WTC11 (cell line): ENCODE measurements at regions not wholly inside any gene's neighbourhood (a gene's known extent, or its start where the extent isn't known, plus 50 kb on each side); places are given as distances from the start of the nearest gene placed in this dataset.

Experiments used
- ATAC-seq: fragments of 200-7000 bp; cut with Tn5 transposase; 2 replicates; pipeline ENCODE4 v1.10.0; 2021; ENCODE audit warnings: mild to moderate bottlenecking, moderate library complexity
- CTCF ChIA-PET: fragments of 300-600 bp; sonication (Branson Sonifier 250); formaldehyde crosslinking; loops from one replicate; lab custom pipeline; 2021; ENCODE audit warnings: antibody characterized with exemption; lab: Charles Lee
- POLR2A ChIA-PET: fragments of 350-600 bp; sonication (Branson Sonifier 250); formaldehyde crosslinking; loops from one replicate; lab custom pipeline; 2021; ENCODE audit warnings: antibody characterized with exemption; lab: Charles Lee
- DNase-seq: peaks from one replicate; pipeline ENCODE4 v3.0.0; 2021; ENCODE audit warnings: low spot score
- H3K27ac Mint-ChIP-seq: 2 replicates; pipeline ENCODE4 v1.8.0; 2021; ENCODE audit warnings: mixed read lengths
- H3K27me3 Mint-ChIP-seq: 2 replicates; pipeline ENCODE4 v1.8.0; 2021; ENCODE audit warnings: low read depth, mild to moderate bottlenecking, moderate library complexity, mixed read lengths
- H3K36me3 Mint-ChIP-seq: 2 replicates; pipeline ENCODE4 v1.8.0; 2021; ENCODE audit warnings: mixed read lengths
- H3K4me1 Mint-ChIP-seq: 2 replicates; pipeline ENCODE4 v1.8.0; 2022; ENCODE audit warnings: mixed read lengths
- H3K4me3 Mint-ChIP-seq: 2 replicates; pipeline ENCODE4 v1.8.0; 2021; ENCODE audit warnings: mild to moderate bottlenecking, moderate library complexity, mixed read lengths
- H3K9me3 Mint-ChIP-seq: 2 replicates; pipeline ENCODE4 v1.8.0; 2021; ENCODE audit warnings: mixed read lengths
- CREB1 ChIP-seq: sonication (generic); formaldehyde crosslinking; IDR thresholded peaks from 2 replicates; pipeline ENCODE4 v1.8.0; 2023; ENCODE audit warnings: mild to moderate bottlenecking, missing genetic modification reagents
- GTF2I ChIP-seq: fragments of 250-450 bp; sonication (Bioruptor Pico); conservative IDR thresholded peaks from 2 replicates; pipeline ENCODE4 v1.4.0; 2021; ENCODE audit warnings: mild to moderate bottlenecking
- HMGA2 ChIP-seq: fragments of 250-450 bp; sonication (Bioruptor Pico); IDR thresholded peaks from 2 replicates; pipeline ENCODE4 v1.4.0; 2021; ENCODE audit warnings: mild to moderate bottlenecking, moderate library complexity
- JUN ChIP-seq: sonication (generic); formaldehyde crosslinking; IDR thresholded peaks from 2 replicates; pipeline ENCODE4 v1.8.0; 2023; ENCODE audit warnings: mild to moderate bottlenecking, missing genetic modification reagents
- MXD4 ChIP-seq: fragments of 250-450 bp; sonication (Bioruptor Pico); IDR thresholded peaks from 2 replicates; pipeline ENCODE4 v1.8.0; 2021; ENCODE audit warnings: mild to moderate bottlenecking, moderate library complexity, borderline replicate concordance
- MYBL2 ChIP-seq: sonication (generic); formaldehyde crosslinking; IDR thresholded peaks from 2 replicates; pipeline ENCODE4 v1.8.1; 2023; ENCODE audit warnings: mild to moderate bottlenecking, moderate library complexity, missing genetic modification reagents
- NR1H2 ChIP-seq: sonication (generic); formaldehyde crosslinking; IDR thresholded peaks from 2 replicates; pipeline ENCODE4 v1.9.0; 2021; ENCODE audit warnings: mild to moderate bottlenecking, moderate library complexity, missing genetic modification reagents
- NR3C1 ChIP-seq: sonication (generic); formaldehyde crosslinking; conservative IDR thresholded peaks from 2 replicates; pipeline ENCODE4 v1.8.1; 2023; ENCODE audit warnings: low read depth, mild to moderate bottlenecking, missing genetic modification reagents
- SMAD4 ChIP-seq: sonication (generic); formaldehyde crosslinking; IDR thresholded peaks from 2 replicates; pipeline ENCODE4 v1.8.0; 2022; ENCODE audit warnings: mild to moderate bottlenecking, missing genetic modification reagents
- TCF7 ChIP-seq: sonication (generic); formaldehyde crosslinking; IDR thresholded peaks from 2 replicates; pipeline ENCODE4 v1.8.0; 2022; ENCODE audit warnings: mild to moderate bottlenecking, low read depth, missing genetic modification reagents, moderate library complexity
- TEAD1 ChIP-seq: sonication (generic); formaldehyde crosslinking; IDR thresholded peaks from 2 replicates; pipeline ENCODE4 v1.8.0; 2022; ENCODE audit warnings: mild to moderate bottlenecking, missing genetic modification reagents
- TP53 ChIP-seq: sonication (generic); formaldehyde crosslinking; IDR thresholded peaks from 2 replicates; pipeline ENCODE4 v1.8.1; 2023; ENCODE audit warnings: mild to moderate bottlenecking, missing genetic modification reagents
- ZNF121 ChIP-seq: sonication (generic); formaldehyde crosslinking; IDR thresholded peaks from 2 replicates; pipeline ENCODE4 v1.8.0; 2023; ENCODE audit warnings: missing genetic modification reagents
- ZNF232 ChIP-seq: sonication (generic); formaldehyde crosslinking; IDR thresholded peaks from 2 replicates; pipeline ENCODE4 v1.8.0; 2022; ENCODE audit warnings: mild to moderate bottlenecking, missing genetic modification reagents
- ZNF263 ChIP-seq: sonication (generic); formaldehyde crosslinking; IDR thresholded peaks from 2 replicates; pipeline ENCODE4 v1.8.1; 2022; ENCODE audit warnings: low read depth, mild to moderate bottlenecking, moderate library complexity, missing genetic modification reagents
- TF ChIP-seq, protein P1 (sequence below): sonication (generic); formaldehyde crosslinking; IDR thresholded peaks from 2 replicates; pipeline ENCODE4 v1.8.0; 2022; ENCODE audit warnings: mild to moderate bottlenecking, missing genetic modification reagents
- TF ChIP-seq, protein P2 (sequence below): fragments of 250-450 bp; sonication (Bioruptor Pico); IDR thresholded peaks from 2 replicates; pipeline ENCODE4 v1.8.0; 2021; ENCODE audit warnings: mild to moderate bottlenecking
- TF ChIP-seq, protein P3 (sequence below): sonication (generic); formaldehyde crosslinking; IDR thresholded peaks from 2 replicates; pipeline ENCODE4 v1.8.1; 2023; ENCODE audit warnings: mild to moderate bottlenecking, missing genetic modification reagents, moderate library complexity
- TF ChIP-seq, protein P4 (sequence below): sonication (generic); formaldehyde crosslinking; IDR thresholded peaks from 2 replicates; pipeline ENCODE4 v1.8.0; 2022; ENCODE audit warnings: mild to moderate bottlenecking, missing genetic modification reagents
- TF ChIP-seq, protein P5 (sequence below): fragments of 250-450 bp; sonication (Bioruptor Pico); IDR thresholded peaks from 2 replicates; pipeline ENCODE4 v2.1.2; 2022; ENCODE audit warnings: mild to moderate bottlenecking, moderate library complexity
- TF ChIP-seq, protein P6 (sequence below): sonication (generic); formaldehyde crosslinking; IDR thresholded peaks from 2 replicates; pipeline ENCODE4 v1.8.0; 2023; ENCODE audit warnings: missing genetic modification reagents, mild to moderate bottlenecking, borderline replicate concordance
- TF ChIP-seq, protein P7 (sequence below): fragments of 200-600 bp; IDR thresholded peaks from 2 replicates; pipeline ENCODE4 v1.8.0; 2022; ENCODE audit warnings: antibody characterized with exemption

DNA sequence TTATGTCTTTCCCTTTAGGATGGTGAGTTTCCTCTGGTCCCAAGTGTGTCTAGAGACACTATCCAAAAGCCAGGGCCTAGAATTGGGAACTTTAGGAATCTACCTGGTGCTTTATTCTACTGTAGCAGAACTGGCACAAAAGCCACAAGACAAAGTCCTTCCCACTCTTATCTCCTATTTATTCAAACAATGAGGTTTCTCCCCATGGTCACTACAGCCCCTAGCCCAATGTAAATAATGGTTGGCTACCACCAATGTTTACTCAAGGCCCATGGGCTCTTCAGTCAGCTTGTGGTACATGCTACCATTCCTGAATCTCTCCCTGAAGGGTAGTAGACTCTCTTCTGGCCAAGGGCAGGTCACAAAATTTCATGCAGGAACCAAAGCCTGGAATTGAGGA lies 789.4 kb upstream of the KIF2B start:
- DNase-seq (no peak), ATAC-seq (no peak; the same call in none of the 2 replicates)
- POLR2A ChIA-PET: no interaction called here
- Mint-ChIP-seq H3K27ac (no peak overlapping the region), H3K36me3 (peaks cover 32% of the 10 kb centered on the region), H3K4me3 (no peak overlapping the region), H3K27me3 (no peaks in the 10 kb centered on the region; the same call in 1 of the 2 replicates), H3K9me3 (peaks cover 54% of the 10 kb centered on the region), H3K4me1 (peaks cover 7% of the 10 kb centered on the region)
- CTCF ChIA-PET: interaction anchor here (0.9 to 1.5 kb wide), 3 partner anchors 153 to 1858 kb away, joined by 3 to 5 read pairs (median 3); no protein-coding TSS in a partner anchor
- TF ChIP-seq TEAD1 (CRISPR knock-in tag) (no peak), NR1H2 (CRISPR knock-in tag) (no peak), MXD4 (CRISPR knock-in tag) (no peak), MYBL2 (no peak), ZNF121 (CRISPR knock-in tag) (no peak), ZNF232 (CRISPR knock-in tag) (no peak), TCF7 (CRISPR knock-in tag) (no peak), HMGA2 (CRISPR knock-in tag) (no peak), GTF2I (no peak), ZNF263 (CRISPR knock-in tag) (no peak)
- TF ChIP-seq, protein P1, sequence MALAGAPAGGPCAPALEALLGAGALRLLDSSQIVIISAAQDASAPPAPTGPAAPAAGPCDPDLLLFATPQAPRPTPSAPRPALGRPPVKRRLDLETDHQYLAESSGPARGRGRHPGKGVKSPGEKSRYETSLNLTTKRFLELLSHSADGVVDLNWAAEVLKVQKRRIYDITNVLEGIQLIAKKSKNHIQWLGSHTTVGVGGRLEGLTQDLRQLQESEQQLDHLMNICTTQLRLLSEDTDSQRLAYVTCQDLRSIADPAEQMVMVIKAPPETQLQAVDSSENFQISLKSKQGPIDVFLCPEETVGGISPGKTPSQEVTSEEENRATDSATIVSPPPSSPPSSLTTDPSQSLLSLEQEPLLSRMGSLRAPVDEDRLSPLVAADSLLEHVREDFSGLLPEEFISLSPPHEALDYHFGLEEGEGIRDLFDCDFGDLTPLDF (CRISPR knock-in tag): no peak
- TF ChIP-seq, protein P2, sequence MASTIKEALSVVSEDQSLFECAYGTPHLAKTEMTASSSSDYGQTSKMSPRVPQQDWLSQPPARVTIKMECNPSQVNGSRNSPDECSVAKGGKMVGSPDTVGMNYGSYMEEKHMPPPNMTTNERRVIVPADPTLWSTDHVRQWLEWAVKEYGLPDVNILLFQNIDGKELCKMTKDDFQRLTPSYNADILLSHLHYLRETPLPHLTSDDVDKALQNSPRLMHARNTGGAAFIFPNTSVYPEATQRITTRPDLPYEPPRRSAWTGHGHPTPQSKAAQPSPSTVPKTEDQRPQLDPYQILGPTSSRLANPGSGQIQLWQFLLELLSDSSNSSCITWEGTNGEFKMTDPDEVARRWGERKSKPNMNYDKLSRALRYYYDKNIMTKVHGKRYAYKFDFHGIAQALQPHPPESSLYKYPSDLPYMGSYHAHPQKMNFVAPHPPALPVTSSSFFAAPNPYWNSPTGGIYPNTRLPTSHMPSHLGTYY (CRISPR knock-in tag): no peak
- TF ChIP-seq, protein P3, sequence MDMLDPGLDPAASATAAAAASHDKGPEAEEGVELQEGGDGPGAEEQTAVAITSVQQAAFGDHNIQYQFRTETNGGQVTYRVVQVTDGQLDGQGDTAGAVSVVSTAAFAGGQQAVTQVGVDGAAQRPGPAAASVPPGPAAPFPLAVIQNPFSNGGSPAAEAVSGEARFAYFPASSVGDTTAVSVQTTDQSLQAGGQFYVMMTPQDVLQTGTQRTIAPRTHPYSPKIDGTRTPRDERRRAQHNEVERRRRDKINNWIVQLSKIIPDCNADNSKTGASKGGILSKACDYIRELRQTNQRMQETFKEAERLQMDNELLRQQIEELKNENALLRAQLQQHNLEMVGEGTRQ (CRISPR knock-in tag): no peak
- TF ChIP-seq, protein P4, sequence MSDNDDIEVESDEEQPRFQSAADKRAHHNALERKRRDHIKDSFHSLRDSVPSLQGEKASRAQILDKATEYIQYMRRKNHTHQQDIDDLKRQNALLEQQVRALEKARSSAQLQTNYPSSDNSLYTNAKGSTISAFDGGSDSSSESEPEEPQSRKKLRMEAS: no peak

DNA sequence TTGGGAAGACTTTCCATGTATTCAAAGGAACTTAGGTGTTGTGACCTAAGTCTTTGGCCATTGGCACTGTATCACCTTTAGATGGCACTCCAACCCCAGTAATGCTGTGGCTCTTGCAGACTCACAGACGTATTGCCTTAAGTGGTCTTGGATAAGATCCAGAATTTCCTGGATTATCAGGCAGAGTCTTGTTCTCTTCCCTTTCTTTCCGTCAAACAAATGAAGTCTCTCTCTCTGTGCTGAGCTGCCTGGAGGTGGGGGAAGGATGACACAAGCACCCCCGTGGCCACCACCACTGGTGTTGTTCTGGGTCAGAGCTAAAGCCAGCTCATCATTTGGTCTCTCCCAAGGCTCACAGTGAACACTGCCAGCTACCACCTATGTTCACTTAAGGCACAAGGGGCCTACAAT lies 789.9 kb upstream of the KIF2B start:
- H3K4me1 Mint-ChIP-seq: peaks cover 7% of the 10 kb centered on the region
- CTCF ChIA-PET: interaction anchor here (0.8 to 1.5 kb wide), 4 partner anchors 153 to 1858 kb away, joined by 3 to 5 read pairs (median 3); no protein-coding TSS in a partner anchor
- POLR2A ChIA-PET: no interaction called here

DNA sequence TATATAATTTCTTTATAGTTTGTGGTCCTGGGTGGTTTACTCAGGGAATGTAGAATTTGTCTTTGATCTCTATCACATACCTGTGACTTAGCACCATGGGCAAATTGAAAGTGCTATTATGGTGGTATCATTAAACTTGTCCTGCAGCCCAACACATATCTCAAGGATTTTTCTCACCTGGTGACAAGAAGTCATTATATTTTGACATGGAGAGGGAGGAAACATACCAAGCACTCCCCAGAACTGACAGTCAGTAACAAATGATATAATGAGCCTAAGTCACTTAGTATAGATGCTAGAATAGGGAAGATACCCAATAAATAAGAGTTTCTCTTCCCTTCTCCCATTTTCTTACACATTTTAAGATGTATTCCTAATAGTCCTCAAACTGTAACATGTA lies 805.5 kb upstream of the KIF2B start:
- Mint-ChIP-seq H3K36me3 (peaks cover 30% of the 10 kb centered on the region), H3K27me3 (peaks cover 4% of the 10 kb centered on the region; the same call in 1 of the 2 replicates), H3K4me3 (no peak overlapping the region), H3K9me3 (peaks cover 59% of the 10 kb centered on the region), H3K4me1 (peaks cover 8% of the 10 kb centered on the region), H3K27ac (no peak overlapping the region)
- CTCF ChIA-PET: no interaction called here
- POLR2A ChIA-PET: no interaction called here
- no peak for DNase-seq
- no peak for ATAC-seq
- TF ChIP-seq, protein P5, sequence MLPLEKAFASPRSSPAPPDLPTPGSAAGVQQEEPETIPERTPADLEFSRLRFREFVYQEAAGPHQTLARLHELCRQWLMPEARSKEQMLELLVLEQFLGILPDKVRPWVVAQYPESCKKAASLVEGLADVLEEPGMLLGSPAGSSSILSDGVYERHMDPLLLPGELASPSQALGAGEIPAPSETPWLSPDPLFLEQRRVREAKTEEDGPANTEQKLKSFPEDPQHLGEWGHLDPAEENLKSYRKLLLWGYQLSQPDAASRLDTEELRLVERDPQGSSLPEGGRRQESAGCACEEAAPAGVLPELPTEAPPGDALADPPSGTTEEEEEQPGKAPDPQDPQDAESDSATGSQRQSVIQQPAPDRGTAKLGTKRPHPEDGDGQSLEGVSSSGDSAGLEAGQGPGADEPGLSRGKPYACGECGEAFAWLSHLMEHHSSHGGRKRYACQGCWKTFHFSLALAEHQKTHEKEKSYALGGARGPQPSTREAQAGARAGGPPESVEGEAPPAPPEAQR (CRISPR knock-in tag): no peak
- TF ChIP-seq, protein P6, sequence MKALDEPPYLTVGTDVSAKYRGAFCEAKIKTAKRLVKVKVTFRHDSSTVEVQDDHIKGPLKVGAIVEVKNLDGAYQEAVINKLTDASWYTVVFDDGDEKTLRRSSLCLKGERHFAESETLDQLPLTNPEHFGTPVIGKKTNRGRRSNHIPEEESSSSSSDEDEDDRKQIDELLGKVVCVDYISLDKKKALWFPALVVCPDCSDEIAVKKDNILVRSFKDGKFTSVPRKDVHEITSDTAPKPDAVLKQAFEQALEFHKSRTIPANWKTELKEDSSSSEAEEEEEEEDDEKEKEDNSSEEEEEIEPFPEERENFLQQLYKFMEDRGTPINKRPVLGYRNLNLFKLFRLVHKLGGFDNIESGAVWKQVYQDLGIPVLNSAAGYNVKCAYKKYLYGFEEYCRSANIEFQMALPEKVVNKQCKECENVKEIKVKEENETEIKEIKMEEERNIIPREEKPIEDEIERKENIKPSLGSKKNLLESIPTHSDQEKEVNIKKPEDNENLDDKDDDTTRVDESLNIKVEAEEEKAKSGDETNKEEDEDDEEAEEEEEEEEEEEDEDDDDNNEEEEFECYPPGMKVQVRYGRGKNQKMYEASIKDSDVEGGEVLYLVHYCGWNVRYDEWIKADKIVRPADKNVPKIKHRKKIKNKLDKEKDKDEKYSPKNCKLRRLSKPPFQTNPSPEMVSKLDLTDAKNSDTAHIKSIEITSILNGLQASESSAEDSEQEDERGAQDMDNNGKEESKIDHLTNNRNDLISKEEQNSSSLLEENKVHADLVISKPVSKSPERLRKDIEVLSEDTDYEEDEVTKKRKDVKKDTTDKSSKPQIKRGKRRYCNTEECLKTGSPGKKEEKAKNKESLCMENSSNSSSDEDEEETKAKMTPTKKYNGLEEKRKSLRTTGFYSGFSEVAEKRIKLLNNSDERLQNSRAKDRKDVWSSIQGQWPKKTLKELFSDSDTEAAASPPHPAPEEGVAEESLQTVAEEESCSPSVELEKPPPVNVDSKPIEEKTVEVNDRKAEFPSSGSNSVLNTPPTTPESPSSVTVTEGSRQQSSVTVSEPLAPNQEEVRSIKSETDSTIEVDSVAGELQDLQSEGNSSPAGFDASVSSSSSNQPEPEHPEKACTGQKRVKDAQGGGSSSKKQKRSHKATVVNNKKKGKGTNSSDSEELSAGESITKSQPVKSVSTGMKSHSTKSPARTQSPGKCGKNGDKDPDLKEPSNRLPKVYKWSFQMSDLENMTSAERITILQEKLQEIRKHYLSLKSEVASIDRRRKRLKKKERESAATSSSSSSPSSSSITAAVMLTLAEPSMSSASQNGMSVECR (CRISPR knock-in tag): no peak
- TF ChIP-seq SMAD4 (CRISPR knock-in tag) (no peak), CREB1 (CRISPR knock-in tag) (no peak), TP53 (no peak), NR3C1 (CRISPR knock-in tag) (no peak), ZNF121 (CRISPR knock-in tag) (no peak)

More for the DNA sequence above, 789.9 kb upstream of the KIF2B start:
- H3K27me3 Mint-ChIP-seq: no peaks in the 10 kb centered on the region; the same call in 1 of the 2 replicates
- TF ChIP-seq JUN (CRISPR knock-in tag): no peak
- TF ChIP-seq, protein P7, sequence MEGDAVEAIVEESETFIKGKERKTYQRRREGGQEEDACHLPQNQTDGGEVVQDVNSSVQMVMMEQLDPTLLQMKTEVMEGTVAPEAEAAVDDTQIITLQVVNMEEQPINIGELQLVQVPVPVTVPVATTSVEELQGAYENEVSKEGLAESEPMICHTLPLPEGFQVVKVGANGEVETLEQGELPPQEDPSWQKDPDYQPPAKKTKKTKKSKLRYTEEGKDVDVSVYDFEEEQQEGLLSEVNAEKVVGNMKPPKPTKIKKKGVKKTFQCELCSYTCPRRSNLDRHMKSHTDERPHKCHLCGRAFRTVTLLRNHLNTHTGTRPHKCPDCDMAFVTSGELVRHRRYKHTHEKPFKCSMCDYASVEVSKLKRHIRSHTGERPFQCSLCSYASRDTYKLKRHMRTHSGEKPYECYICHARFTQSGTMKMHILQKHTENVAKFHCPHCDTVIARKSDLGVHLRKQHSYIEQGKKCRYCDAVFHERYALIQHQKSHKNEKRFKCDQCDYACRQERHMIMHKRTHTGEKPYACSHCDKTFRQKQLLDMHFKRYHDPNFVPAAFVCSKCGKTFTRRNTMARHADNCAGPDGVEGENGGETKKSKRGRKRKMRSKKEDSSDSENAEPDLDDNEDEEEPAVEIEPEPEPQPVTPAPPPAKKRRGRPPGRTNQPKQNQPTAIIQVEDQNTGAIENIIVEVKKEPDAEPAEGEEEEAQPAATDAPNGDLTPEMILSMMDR: peak; percentile 34; the same call in 1 of the 2 replicates
- peak; percentile 50 for DNase-seq
- H3K27ac Mint-ChIP-seq: no peak overlapping the region; the same call in 1 of the 2 replicates
- H3K9me3 Mint-ChIP-seq: peaks cover 55% of the 10 kb centered on the region
- ATAC-seq: peak; percentile 95
- peaks cover 37% of the 10 kb centered on the region for H3K36me3 Mint-ChIP-seq
- no peak overlapping the region for H3K4me3 Mint-ChIP-seq
